AG09309 (cell line): ENCODE measurements at regions not wholly inside any gene's neighbourhood (a gene's known extent, or its start where the extent isn't known, plus 50 kb on each side); places are given as distances from the start of the nearest gene placed in this dataset.

ENCODE experiments used
- DNase-seq: peaks from one replicate; pipeline ENCODE4 v3.0.0-alpha.2; 2010; ENCODE audit warnings: low read depth
- H3K4me3 ChIP-seq: 2 replicates; pipeline ENCODE4 v1.5.1; 2011; ENCODE audit warnings: mild to moderate bottlenecking, low read depth, low read length, moderate library complexity; ENCODE audit not compliant: control insufficient read depth
- TF ChIP-seq, protein P1 (sequence below): IDR thresholded peaks from 2 replicates; pipeline ENCODE4 v1.5.1; 2011; ENCODE audit warnings: mild to moderate bottlenecking, low read depth, low read length, inconsistent platforms; ENCODE audit not compliant: insufficient read depth, control insufficient read depth; ENCODE audit errors: missing control alignments

GRCh38 chr11:119907878-119908572, 179.0 kb upstream of the NECTIN1 start:
- TF ChIP-seq, protein P1, sequence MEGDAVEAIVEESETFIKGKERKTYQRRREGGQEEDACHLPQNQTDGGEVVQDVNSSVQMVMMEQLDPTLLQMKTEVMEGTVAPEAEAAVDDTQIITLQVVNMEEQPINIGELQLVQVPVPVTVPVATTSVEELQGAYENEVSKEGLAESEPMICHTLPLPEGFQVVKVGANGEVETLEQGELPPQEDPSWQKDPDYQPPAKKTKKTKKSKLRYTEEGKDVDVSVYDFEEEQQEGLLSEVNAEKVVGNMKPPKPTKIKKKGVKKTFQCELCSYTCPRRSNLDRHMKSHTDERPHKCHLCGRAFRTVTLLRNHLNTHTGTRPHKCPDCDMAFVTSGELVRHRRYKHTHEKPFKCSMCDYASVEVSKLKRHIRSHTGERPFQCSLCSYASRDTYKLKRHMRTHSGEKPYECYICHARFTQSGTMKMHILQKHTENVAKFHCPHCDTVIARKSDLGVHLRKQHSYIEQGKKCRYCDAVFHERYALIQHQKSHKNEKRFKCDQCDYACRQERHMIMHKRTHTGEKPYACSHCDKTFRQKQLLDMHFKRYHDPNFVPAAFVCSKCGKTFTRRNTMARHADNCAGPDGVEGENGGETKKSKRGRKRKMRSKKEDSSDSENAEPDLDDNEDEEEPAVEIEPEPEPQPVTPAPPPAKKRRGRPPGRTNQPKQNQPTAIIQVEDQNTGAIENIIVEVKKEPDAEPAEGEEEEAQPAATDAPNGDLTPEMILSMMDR, result no peak
- no peak for DNase-seq
- H3K4me3 ChIP-seq, result no peak overlapping the region

DNA sequence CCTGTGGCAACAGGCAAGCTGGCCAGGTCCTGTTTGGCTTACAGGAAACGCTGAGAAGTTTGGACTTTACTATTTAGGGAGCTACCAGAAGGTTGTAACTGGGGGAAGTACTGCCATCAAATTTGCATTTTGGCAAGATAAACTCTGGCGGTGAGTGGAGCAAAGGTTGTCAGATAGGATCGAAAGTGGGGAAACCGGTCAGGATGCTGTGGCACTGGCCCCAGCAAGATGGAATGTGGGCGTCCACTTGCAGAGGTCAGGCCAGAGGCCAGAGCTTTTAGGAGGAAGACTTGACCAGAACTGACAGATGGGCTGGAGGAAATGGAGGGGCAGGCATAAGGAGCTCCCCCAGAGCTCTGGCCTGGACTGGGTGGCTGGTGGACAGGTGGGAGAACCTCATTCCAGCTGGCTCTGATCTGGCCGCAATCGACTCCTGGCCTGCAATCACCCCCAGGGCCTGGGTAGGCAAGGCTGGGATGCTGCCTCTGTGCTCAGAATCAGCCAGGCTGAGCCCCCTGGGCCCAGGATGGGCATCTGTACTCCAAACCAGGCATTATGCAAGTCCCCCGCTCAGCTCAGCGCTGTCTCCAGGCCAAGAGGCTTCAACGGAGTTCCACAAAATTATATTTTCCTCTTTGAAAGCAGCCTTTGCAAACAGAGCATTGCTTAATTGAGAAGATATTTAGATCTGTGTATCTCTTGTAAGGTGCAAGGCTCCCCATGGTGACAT, 178.3 kb upstream of the NECTIN1 start:
- no peak for DNase-seq
- H3K4me3 ChIP-seq, result no peak overlapping the region

GRCh38 chr11:119906376-119906775, 177.4 kb upstream of the NECTIN1 start:
- H3K4me3 ChIP-seq, result no peak overlapping the region
- DNase-seq, result no peak
- TF ChIP-seq, protein P1, result no peak

More for the DNA sequence above, 178.3 kb upstream of the NECTIN1 start:
- TF ChIP-seq, protein P1, result no peak

- TF ChIP-seq, protein P1, result no peak
- no peak for DNase-seq
- no peak overlapping the region for H3K4me3 ChIP-seq
Measured at GRCh38 chr11:119905162-119905561, 176.2 kb upstream of the NECTIN1 start.

DNA sequence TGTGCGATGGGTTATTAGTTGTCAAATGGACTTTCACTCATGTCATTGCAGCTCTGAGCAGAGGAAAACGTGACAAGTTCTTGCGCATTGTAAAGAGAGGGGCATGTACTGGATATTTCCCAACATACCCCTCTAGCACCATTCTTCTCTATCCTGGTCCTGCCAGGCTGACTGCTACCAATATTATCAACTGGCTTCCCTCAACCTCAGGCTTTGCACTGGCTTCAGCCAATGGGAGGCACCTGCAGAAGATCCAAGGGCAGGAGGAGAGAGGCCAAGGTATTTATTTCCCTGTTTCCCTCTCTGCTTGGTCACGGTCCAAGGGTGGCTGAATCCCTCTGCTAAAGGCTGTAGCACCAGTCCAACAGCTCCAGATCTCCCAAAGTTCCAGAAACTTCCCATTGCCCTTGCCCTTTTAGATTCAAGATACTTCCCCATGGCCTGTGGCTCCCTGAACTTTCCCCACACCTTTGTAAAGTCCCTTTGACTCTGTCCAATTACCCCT, 175.6 kb upstream of the NECTIN1 start:
- TF ChIP-seq, protein P1, result no peak
- no peak for DNase-seq
- H3K4me3 ChIP-seq, result no peak overlapping the region

DNA sequence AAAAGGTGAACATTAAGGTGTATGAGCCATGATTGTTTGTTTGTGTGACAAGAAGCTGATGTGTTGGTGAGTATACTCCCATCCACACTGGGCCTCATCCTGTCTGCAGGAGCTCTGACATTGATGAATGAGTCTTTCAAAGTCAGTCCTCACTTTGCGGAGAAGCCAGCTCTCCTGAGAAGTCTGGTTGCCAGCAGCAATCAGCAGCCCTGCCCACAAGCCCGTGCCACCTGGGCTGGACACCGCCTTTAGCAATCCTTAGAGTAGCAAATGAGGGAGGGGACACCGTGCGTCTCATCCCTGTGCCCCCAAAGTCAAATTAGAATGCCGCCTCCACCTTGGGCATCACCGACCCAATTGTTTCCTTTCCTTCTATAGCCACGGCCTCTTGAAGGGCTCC, 174.8 kb upstream of the NECTIN1 start:
- no peak for DNase-seq
- TF ChIP-seq, protein P1, result no peak
- no peak overlapping the region for H3K4me3 ChIP-seq
